ENCODE measurements at regions not wholly inside any gene's neighbourhood (a gene's known extent, or its start where the extent isn't known, plus 50 kb on each side); places are given as distances from the start of the nearest gene placed in this dataset.
A peak's percentile ranks its signal among the peaks of the same experiment; 100 is the strongest.

GRCh38 chr12:124726596-124727263 lies 136.9 kb downstream of the SCARB1 start:
- no peak overlapping the region for H3K4me3 ChIP-seq (ENCODE audit: low read depth in 1 of 3, low read length in 3 of 3)
- DNase-seq: no peak
- peak overlapping the region in 1 of 3 donors; percentile 78 for H3K27ac ChIP-seq (ENCODE audit: low read depth in 1 of 3, low read length in 2 of 3)
- H3K27me3 ChIP-seq (ENCODE audit: control insufficient read depth in 3 of 3, insufficient read depth in 3 of 3, low read length in 3 of 3): peaks cover 0 to 3% (median 0%) of the 10 kb centered on the region in 3 donors
- 67 to 75% (median 69%) methylated on average over 8 of the region's 8 CpGs for WGBS, 3 donors
- no peak for FAIRE-seq
- H3K9me3 ChIP-seq (ENCODE audit: control insufficient read depth in 2 of 2, insufficient read depth in 1 of 2, low read depth in 1 of 2, low read length in 1 of 2): peaks cover 0 to 1% of the 10 kb centered on the region in 2 donors
- H3K36me3 ChIP-seq (ENCODE audit: control insufficient read depth in 3 of 3, insufficient read depth in 2 of 3, low read depth in 1 of 3, low read length in 3 of 3): no peaks in the 10 kb centered on the region
- H3K4me1 ChIP-seq (ENCODE audit: control insufficient read depth in 3 of 3, insufficient read depth in 2 of 3, low read depth in 1 of 3, low read length in 2 of 3): peaks cover 0 to 3% (median 0%) of the 10 kb centered on the region in 3 donors

DNA sequence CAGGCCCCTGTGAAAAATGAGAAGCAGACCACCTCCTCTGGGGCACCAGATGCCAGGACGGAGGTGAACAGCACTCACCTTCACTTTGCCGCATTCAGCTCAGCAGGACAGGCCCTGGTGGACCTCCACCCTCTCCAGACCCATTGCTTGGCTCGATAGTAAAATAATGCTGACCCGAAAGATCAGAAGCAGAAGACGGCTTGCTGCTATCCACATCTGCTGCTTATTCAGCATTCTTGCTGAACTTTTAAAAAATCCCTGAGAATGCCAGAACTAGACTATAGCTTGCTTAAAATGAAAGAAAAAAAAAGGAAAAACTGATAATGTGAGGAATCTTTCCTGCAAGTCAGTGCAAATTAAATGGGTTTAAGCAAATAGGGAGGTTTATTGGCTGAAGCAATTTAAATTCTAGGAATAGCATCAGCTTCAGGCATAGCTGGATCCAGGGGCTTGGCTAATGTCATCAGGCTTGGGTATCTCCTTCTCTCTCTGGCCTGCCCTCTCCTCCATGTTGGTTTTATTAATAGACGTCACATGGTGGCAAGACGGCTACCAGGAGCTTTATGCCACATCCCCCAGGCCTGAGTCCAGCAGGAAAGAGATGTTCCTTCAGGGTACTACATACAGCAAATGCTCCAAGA lies 137.9 kb downstream of the SCARB1 start:
- FAIRE-seq: no peak
- Histone ChIP-seq H3K36me3 (ENCODE audit: control insufficient read depth in 3 of 3, insufficient read depth in 2 of 3, low read depth in 1 of 3, low read length in 3 of 3) (no peaks in the 10 kb centered on the region), H3K4me1 (ENCODE audit: control insufficient read depth in 3 of 3, insufficient read depth in 2 of 3, low read depth in 1 of 3, low read length in 2 of 3) (peaks cover 0 to 6% (median 0%) of the 10 kb centered on the region in 3 donors), H3K27me3 (ENCODE audit: control insufficient read depth in 3 of 3, insufficient read depth in 3 of 3, low read length in 3 of 3) (peaks cover 0 to 3% (median 0%) of the 10 kb centered on the region in 3 donors), H3K9me3 (ENCODE audit: control insufficient read depth in 2 of 2, insufficient read depth in 1 of 2, low read depth in 1 of 2, low read length in 1 of 2) (no peaks in the 10 kb centered on the region), H3K27ac (ENCODE audit: low read depth in 1 of 3, low read length in 2 of 3) (peak overlapping the region in 1 of 3 donors; percentile 65), H3K4me3 (ENCODE audit: low read depth in 1 of 3, low read length in 3 of 3) (no peak overlapping the region)
- 86 to 90% (median 89%) methylated on average over 7 of the region's 7 CpGs for WGBS, 3 donors
- no peak for DNase-seq

- DNase-seq (no peak), FAIRE-seq (no peak)
- H3K4me3 ChIP-seq (ENCODE audit: low read depth in 1 of 3, low read length in 3 of 3): no peak overlapping the region
- no peaks in the 10 kb centered on the region for H3K9me3 ChIP-seq (ENCODE audit: control insufficient read depth in 2 of 2, insufficient read depth in 1 of 2, low read depth in 1 of 2, low read length in 1 of 2)
- 84 to 88% (median 88%) methylated on average over 9 of the region's 9 CpGs for WGBS, 3 donors
- H3K36me3 ChIP-seq (ENCODE audit: control insufficient read depth in 3 of 3, insufficient read depth in 2 of 3, low read depth in 1 of 3, low read length in 3 of 3): no peaks in the 10 kb centered on the region
- peaks cover 0 to 11% (median 4%) of the 10 kb centered on the region in 3 donors for H3K4me1 ChIP-seq (ENCODE audit: control insufficient read depth in 3 of 3, insufficient read depth in 2 of 3, low read depth in 1 of 3, low read length in 2 of 3)
- H3K27ac ChIP-seq (ENCODE audit: low read depth in 1 of 3, low read length in 2 of 3): peak overlapping the region in 1 of 3 donors; percentile 56
- peaks cover 0 to 3% (median 0%) of the 10 kb centered on the region in 3 donors for H3K27me3 ChIP-seq (ENCODE audit: control insufficient read depth in 3 of 3, insufficient read depth in 3 of 3, low read length in 3 of 3)
These were observed 138.6 kb downstream of the SCARB1 start for GRCh38 chr12:124725099-124725498.

DNA sequence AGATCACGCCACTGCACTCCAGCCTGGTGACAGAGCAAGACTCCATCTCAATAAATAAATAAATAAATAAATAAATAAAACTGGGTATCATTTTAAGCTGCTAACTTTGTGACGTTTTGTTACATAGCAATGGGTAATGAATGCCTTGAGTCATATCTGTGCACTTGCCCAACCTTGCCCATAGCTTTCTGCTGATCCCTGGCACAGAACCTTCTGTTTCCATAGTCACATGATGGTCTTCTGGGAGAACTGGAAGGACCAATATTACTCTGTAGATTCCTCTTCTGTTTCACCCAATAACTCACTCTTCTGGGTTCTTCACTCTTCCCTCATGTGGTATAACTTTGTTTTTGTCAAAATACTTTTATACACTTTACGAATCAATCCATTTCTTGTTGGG lies 140.8 kb downstream of the SCARB1 start:
- Histone ChIP-seq H3K27me3 (ENCODE audit: control insufficient read depth in 3 of 3, insufficient read depth in 3 of 3, low read length in 3 of 3) (peaks cover 0 to 3% (median 0%) of the 10 kb centered on the region in 3 donors), H3K4me1 (ENCODE audit: control insufficient read depth in 3 of 3, insufficient read depth in 2 of 3, low read depth in 1 of 3, low read length in 2 of 3) (peaks cover 0 to 11% (median 4%) of the 10 kb centered on the region in 3 donors), H3K4me3 (ENCODE audit: low read depth in 1 of 3, low read length in 3 of 3) (no peak overlapping the region), H3K27ac (ENCODE audit: low read depth in 1 of 3, low read length in 2 of 3) (no peak overlapping the region), H3K9me3 (ENCODE audit: control insufficient read depth in 2 of 2, insufficient read depth in 1 of 2, low read depth in 1 of 2, low read length in 1 of 2) (no peaks in the 10 kb centered on the region), H3K36me3 (ENCODE audit: control insufficient read depth in 3 of 3, insufficient read depth in 2 of 3, low read depth in 1 of 3, low read length in 3 of 3) (no peaks in the 10 kb centered on the region)
- FAIRE-seq (no peak), DNase-seq (no peak)
- 85 to 93% (median 90%) methylated on average over 3 of the region's 3 CpGs for WGBS, 3 donors

- no peak for FAIRE-seq
- H3K27ac ChIP-seq (ENCODE audit: low read depth in 1 of 3, low read length in 2 of 3): no peak overlapping the region
- WGBS, 3 donors: 82 to 94% (median 91%) methylated on average over 3 of the region's 3 CpGs
These were observed 142.0 kb downstream of the SCARB1 start for GRCh38 chr12:124721501-124722162.

GRCh38 chr12:124720681-124721500 lies 142.8 kb downstream of the SCARB1 start:
- FAIRE-seq: no peak
- H3K27ac ChIP-seq (ENCODE audit: low read depth in 1 of 3, low read length in 2 of 3): peak overlapping the region in 2 of 3 donors; percentile 10 to 36
- no peak overlapping the region for H3K4me3 ChIP-seq (ENCODE audit: low read depth in 1 of 3, low read length in 3 of 3)

More at GRCh38 chr12:124721501-124722162, 142.0 kb downstream of the SCARB1 start:
- Histone ChIP-seq H3K36me3 (ENCODE audit: control insufficient read depth in 3 of 3, insufficient read depth in 2 of 3, low read depth in 1 of 3, low read length in 3 of 3) (no peaks in the 10 kb centered on the region), H3K4me3 (ENCODE audit: low read depth in 1 of 3, low read length in 3 of 3) (no peak overlapping the region), H3K4me1 (ENCODE audit: control insufficient read depth in 3 of 3, insufficient read depth in 2 of 3, low read depth in 1 of 3, low read length in 2 of 3) (peaks cover 0 to 8% (median 4%) of the 10 kb centered on the region in 3 donors), H3K27me3 (ENCODE audit: control insufficient read depth in 3 of 3, insufficient read depth in 3 of 3, low read length in 3 of 3) (peaks cover 0 to 3% (median 0%) of the 10 kb centered on the region in 3 donors), H3K9me3 (ENCODE audit: control insufficient read depth in 2 of 2, insufficient read depth in 1 of 2, low read depth in 1 of 2, low read length in 1 of 2) (no peaks in the 10 kb centered on the region)
- no peak for DNase-seq

GRCh38 chr12:124720004-124720680 lies 143.5 kb downstream of the SCARB1 start:
- DNase-seq: no peak
- peaks cover 0 to 14% (median 4%) of the 10 kb centered on the region in 3 donors for H3K4me1 ChIP-seq (ENCODE audit: control insufficient read depth in 3 of 3, insufficient read depth in 2 of 3, low read depth in 1 of 3, low read length in 2 of 3)
- H3K4me3 ChIP-seq (ENCODE audit: low read depth in 1 of 3, low read length in 3 of 3): no peak overlapping the region
- H3K36me3 ChIP-seq (ENCODE audit: control insufficient read depth in 3 of 3, insufficient read depth in 2 of 3, low read depth in 1 of 3, low read length in 3 of 3): no peaks in the 10 kb centered on the region
- no peaks in the 10 kb centered on the region for H3K27me3 ChIP-seq (ENCODE audit: control insufficient read depth in 3 of 3, insufficient read depth in 3 of 3, low read length in 3 of 3)
- peak overlapping the region in 2 of 3 donors; percentile 10 to 36 for H3K27ac ChIP-seq (ENCODE audit: low read depth in 1 of 3, low read length in 2 of 3)
- FAIRE-seq: no peak
- 57 to 66% (median 62%) methylated on average over 14 of the region's 14 CpGs for WGBS, 3 donors
- H3K9me3 ChIP-seq (ENCODE audit: control insufficient read depth in 2 of 2, insufficient read depth in 1 of 2, low read depth in 1 of 2, low read length in 1 of 2): no peaks in the 10 kb centered on the region

More at GRCh38 chr12:124720681-124721500, 142.8 kb downstream of the SCARB1 start:
- Histone ChIP-seq H3K36me3 (ENCODE audit: control insufficient read depth in 3 of 3, insufficient read depth in 2 of 3, low read depth in 1 of 3, low read length in 3 of 3) (no peaks in the 10 kb centered on the region), H3K9me3 (ENCODE audit: control insufficient read depth in 2 of 2, insufficient read depth in 1 of 2, low read depth in 1 of 2, low read length in 1 of 2) (no peaks in the 10 kb centered on the region), H3K27me3 (ENCODE audit: control insufficient read depth in 3 of 3, insufficient read depth in 3 of 3, low read length in 3 of 3) (no peaks in the 10 kb centered on the region), H3K4me1 (ENCODE audit: control insufficient read depth in 3 of 3, insufficient read depth in 2 of 3, low read depth in 1 of 3, low read length in 2 of 3) (peaks cover 0 to 8% (median 4%) of the 10 kb centered on the region in 3 donors)
- DNase-seq: no peak
- 45 to 59% (median 50%) methylated on average over 16 of the region's 16 CpGs for WGBS, 3 donors

Data from small intestine (tissue), 7 donors.